Kidney (tissue), 13 donors: ENCODE measurements at regions not wholly inside any gene's neighbourhood (a gene's known extent, or its start where the extent isn't known, plus 50 kb on each side); places are given as distances from the start of the nearest gene placed in this dataset.

Experiments
- DNase-seq, 5 donors: peaks; one replicate each; pipeline ENCODE4 v3.0.0-alpha.2; 2013 to 2020
- FAIRE-seq: peaks from 2 replicates; lab custom pipeline; 2012; peaks lifted over from hg19 to GRCh38; lab: Jason Lieb, UNC
- H3K27ac ChIP-seq, 2 donors: one replicate each; pipeline ENCODE4 v1.7.0; 2013; ENCODE audit warnings: low read depth in 2 of 2, low read length in 2 of 2, inconsistent platforms in 1 of 2
- H3K27me3 ChIP-seq: one replicate; pipeline ENCODE4 v1.7.1; 2013; ENCODE audit warnings: low read length, inconsistent platforms; ENCODE audit not compliant: control insufficient read depth, insufficient read depth
- H3K36me3 ChIP-seq, 3 donors: one replicate each; pipeline versions ENCODE4 v1.7.0 to v1.7.1; 2013; ENCODE audit warnings: low read length in 3 of 3, control low read depth in 1 of 3, inconsistent platforms in 1 of 3; ENCODE audit not compliant: insufficient read depth in 3 of 3, control insufficient read depth in 2 of 3
- H3K4me1 ChIP-seq, 3 donors: one replicate each; pipeline versions ENCODE4 v1.7.0 to v1.7.1; 2013; ENCODE audit warnings: low read length in 3 of 3, inconsistent platforms in 1 of 3, low read depth in 1 of 3; ENCODE audit not compliant: control insufficient read depth in 2 of 3, insufficient read depth in 2 of 3
- H3K4me3 ChIP-seq, 3 donors: one replicate each; pipeline versions ENCODE4 v1.7.0 to v1.8.1; 2013; ENCODE audit warnings: low read length in 3 of 3, control low read depth in 1 of 3, inconsistent platforms in 1 of 3
- H3K9ac ChIP-seq, 3 donors: one replicate each; pipeline versions ENCODE4 v1.7.0 to v1.7.1; 2013; ENCODE audit warnings: low read length in 3 of 3, control low read depth in 1 of 3, inconsistent platforms in 1 of 3
- H3K9me3 ChIP-seq, 3 donors: one replicate each; pipeline versions ENCODE4 v1.7.0 to v1.7.1; 2013; ENCODE audit warnings: low read length in 3 of 3, control low read depth in 1 of 3, inconsistent platforms in 1 of 3; ENCODE audit not compliant: control insufficient read depth in 2 of 3, insufficient read depth in 1 of 3
- CTCF ChIP-seq: IDR thresholded peaks from 3 replicates; pipeline ENCODE4 v1.5.1; 2012; ENCODE audit warnings: mild to moderate bottlenecking, moderate library complexity, borderline replicate concordance; ENCODE audit not compliant: insufficient read depth; ENCODE audit errors: extremely low read depth
- intact Hi-C: fragments of 100-400 bp; cut with DNase I; formaldehyde crosslinking; loops from one replicate; pipeline ENCODE4 v1.11.1; 2022
- donor health status: control.
- donor health status: control.
- donor health status: control.
- donor health status: control.
- donor health status: control.
- donor health status: DM: yes; HTN: yes; CAD: no.
- donor health status: Normal renal cell carcinoma (clear cell type).

- TF ChIP-seq CTCF: no peak
- Histone ChIP-seq H3K4me3 (no peak overlapping the region), H3K9me3 (no peaks in the 10 kb centered on the region), H3K4me1 (no peaks in the 10 kb centered on the region), H3K9ac (no peak overlapping the region), H3K36me3 (no peaks in the 10 kb centered on the region), H3K27ac (no peak overlapping the region), H3K27me3 (no peaks in the 10 kb centered on the region)
- intact Hi-C loops: no loop called here
- FAIRE-seq: no peak
- no peak for DNase-seq
Measured at GRCh38 chr3:154900816-154901215, 179.3 kb upstream of the MME start.

GRCh38 chr3:154898916-154899315 is 181.2 kb upstream of the MME start:
- Histone ChIP-seq H3K9ac (no peak overlapping the region), H3K27ac (no peak overlapping the region), H3K36me3 (no peaks in the 10 kb centered on the region), H3K9me3 (no peaks in the 10 kb centered on the region), H3K4me1 (no peaks in the 10 kb centered on the region), H3K27me3 (no peaks in the 10 kb centered on the region), H3K4me3 (no peak overlapping the region)
- FAIRE-seq (no peak), DNase-seq (no peak)
- no peak for TF ChIP-seq CTCF
- intact Hi-C loops: no loop called here

- no peaks in the 10 kb centered on the region for H3K36me3 ChIP-seq
- H3K4me1 ChIP-seq: no peaks in the 10 kb centered on the region
- intact Hi-C loops: no loop called here
- H3K27ac ChIP-seq: no peak overlapping the region
- H3K9me3 ChIP-seq: no peaks in the 10 kb centered on the region
- no peak overlapping the region for H3K4me3 ChIP-seq
- TF ChIP-seq CTCF: no peak
- no peaks in the 10 kb centered on the region for H3K27me3 ChIP-seq
- FAIRE-seq: no peak
- no peak for DNase-seq
- no peak overlapping the region for H3K9ac ChIP-seq
Measured at GRCh38 chr3:154898443-154898842, 181.7 kb upstream of the MME start.

- H3K27ac ChIP-seq: no peak overlapping the region
- DNase-seq (no peak), FAIRE-seq (no peak)
- H3K9me3 ChIP-seq: no peaks in the 10 kb centered on the region
- H3K36me3 ChIP-seq: no peaks in the 10 kb centered on the region
- no peaks in the 10 kb centered on the region for H3K4me1 ChIP-seq
- H3K4me3 ChIP-seq: no peak overlapping the region
- no peaks in the 10 kb centered on the region for H3K27me3 ChIP-seq
- intact Hi-C loops: no loop called here
- TF ChIP-seq CTCF: no peak
- no peak overlapping the region for H3K9ac ChIP-seq
Measured at GRCh38 chr3:154893813-154894212, 186.3 kb upstream of the MME start.
